ENCODE measurements at regions not wholly inside any gene's neighbourhood (a gene's known extent, or its start where the extent isn't known, plus 50 kb on each side); places are given as distances from the start of the nearest gene placed in this dataset.
"Not testable (repeated sequence)": the region's sequence is repeated elsewhere in the genome, so short reads cannot be mapped to it uniquely, and the experiment has no call there.

- Mint-ChIP-seq H3K27ac (no peak overlapping the region), H3K4me3 (no peak overlapping the region), H3K4me1 (ENCODE audit: low read depth) (no peaks in the 10 kb centered on the region), H3K27me3 (no peaks in the 10 kb centered on the region), H3K36me3 (ENCODE audit: low read depth) (no peaks in the 10 kb centered on the region), H3K9me3 (peaks cover 12% of the 10 kb centered on the region)
- intact Hi-C loops (cut with micrococcal nuclease) = no loop called here
Observed at GRCh38 chrX:120742946-120743665, 113.3 kb upstream of the C1GALT1C1 start.

- Mint-ChIP-seq H3K9me3 (peaks cover 12% of the 10 kb centered on the region), H3K27ac (no peak overlapping the region), H3K36me3 (ENCODE audit: low read depth) (no peaks in the 10 kb centered on the region), H3K4me1 (ENCODE audit: low read depth) (peaks cover 5% of the 10 kb centered on the region), H3K4me3 (no peak overlapping the region), H3K27me3 (no peaks in the 10 kb centered on the region)
- intact Hi-C loops (cut with micrococcal nuclease) = no loop called here
Observed at GRCh38 chrX:120741452-120741851, 111.6 kb upstream of the C1GALT1C1 start.

DNA sequence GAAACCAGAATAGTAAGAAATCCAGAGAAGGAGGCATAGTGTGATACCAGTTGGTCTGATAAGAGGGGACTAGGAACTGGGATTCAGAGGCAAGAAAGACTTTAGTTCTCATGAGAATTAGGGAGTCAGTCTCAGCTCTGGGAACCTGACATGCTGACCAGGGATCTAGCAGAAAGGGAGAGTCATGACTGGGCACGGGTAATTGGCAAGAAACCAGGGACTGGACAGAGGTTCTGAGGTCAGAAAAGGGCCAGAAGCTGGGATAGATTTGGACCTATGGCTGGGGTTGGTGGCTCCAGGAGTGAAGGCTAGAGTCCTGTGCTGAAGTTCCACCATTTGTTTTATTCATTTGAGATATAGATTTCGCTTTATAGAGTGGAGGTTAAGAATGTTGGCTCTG lies 110.2 kb upstream of the C1GALT1C1 start:
- no peaks in the 10 kb centered on the region for H3K27me3 Mint-ChIP-seq
- intact Hi-C loops (cut with micrococcal nuclease) = no loop called here
- H3K36me3 Mint-ChIP-seq (ENCODE audit: low read depth) = no peaks in the 10 kb centered on the region
- H3K4me3 Mint-ChIP-seq = no peak overlapping the region
- H3K9me3 Mint-ChIP-seq = peaks cover 7% of the 10 kb centered on the region
- no peak overlapping the region for H3K27ac Mint-ChIP-seq
- peaks cover 5% of the 10 kb centered on the region for H3K4me1 Mint-ChIP-seq (ENCODE audit: low read depth)

- intact Hi-C loops (cut with micrococcal nuclease) = no loop called here
- peaks cover 5% of the 10 kb centered on the region for H3K4me1 Mint-ChIP-seq (ENCODE audit: low read depth)
- H3K9me3 Mint-ChIP-seq = no peaks in the 10 kb centered on the region
- no peaks in the 10 kb centered on the region for H3K27me3 Mint-ChIP-seq
- H3K36me3 Mint-ChIP-seq (ENCODE audit: low read depth) = no peaks in the 10 kb centered on the region
- H3K27ac Mint-ChIP-seq = no peak overlapping the region
- H3K4me3 Mint-ChIP-seq = no peak overlapping the region
Observed at GRCh38 chrX:120739300-120739699, 109.4 kb upstream of the C1GALT1C1 start.

DNA sequence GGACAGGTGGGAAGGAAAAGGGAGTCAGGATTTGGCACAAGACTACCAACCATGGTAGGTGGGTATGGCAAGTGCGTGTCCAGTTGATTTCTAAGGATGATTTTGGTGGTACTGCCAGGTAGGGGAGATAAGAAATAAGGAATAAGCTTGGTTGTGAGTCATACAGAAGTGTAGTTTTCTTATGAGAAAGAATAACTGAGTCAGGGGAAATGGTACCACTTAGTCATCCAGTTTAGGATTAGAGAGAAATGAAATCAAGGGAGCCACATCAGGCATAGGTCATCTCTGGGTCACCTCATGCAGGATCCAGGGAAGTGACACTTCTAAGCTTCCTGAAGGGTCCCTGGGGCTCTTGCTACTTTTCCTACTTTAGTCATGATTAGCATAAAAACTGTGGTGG lies 107.1 kb upstream of the C1GALT1C1 start:
- intact Hi-C loops (cut with micrococcal nuclease) = no loop called here
- Mint-ChIP-seq H3K36me3 (ENCODE audit: low read depth) (no peaks in the 10 kb centered on the region), H3K27ac (no peak overlapping the region), H3K4me1 (ENCODE audit: low read depth) (peaks cover 5% of the 10 kb centered on the region), H3K4me3 (no peak overlapping the region), H3K27me3 (no peaks in the 10 kb centered on the region), H3K9me3 (no peaks in the 10 kb centered on the region)

DNA sequence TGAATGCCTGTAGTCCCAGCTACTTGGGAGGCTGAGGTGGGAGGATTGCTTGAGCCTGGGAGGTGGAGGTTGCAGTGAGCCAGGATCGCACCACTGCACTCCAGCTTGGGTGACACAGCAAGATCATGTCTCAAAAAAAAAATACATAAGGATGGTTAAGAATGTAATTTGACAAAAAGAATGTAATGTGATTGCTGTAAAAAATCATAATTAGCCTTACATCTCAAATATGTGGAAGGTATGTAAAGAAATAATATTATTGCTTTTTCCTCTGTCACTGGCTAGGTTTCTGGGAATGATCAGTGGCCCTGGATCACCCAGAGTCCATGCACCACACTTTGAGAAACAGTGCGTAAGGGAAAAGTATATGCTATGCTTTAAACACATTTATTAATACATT lies 106.1 kb upstream of the C1GALT1C1 start:
- Mint-ChIP-seq H3K36me3 (ENCODE audit: low read depth) (no peaks in the 10 kb centered on the region), H3K27ac (no peak overlapping the region), H3K4me1 (ENCODE audit: low read depth) (peaks cover 5% of the 10 kb centered on the region), H3K4me3 (no peak overlapping the region), H3K27me3 (no peaks in the 10 kb centered on the region), H3K9me3 (no peaks in the 10 kb centered on the region)
- intact Hi-C loops (cut with micrococcal nuclease) = no loop called here

GRCh38 chrX:120732879-120733278 lies 103.0 kb upstream of the C1GALT1C1 start:
- H3K9me3 Mint-ChIP-seq = no peaks in the 10 kb centered on the region
- H3K27ac Mint-ChIP-seq = no peak overlapping the region
- H3K27me3 Mint-ChIP-seq = no peaks in the 10 kb centered on the region
- H3K36me3 Mint-ChIP-seq (ENCODE audit: low read depth) = no peaks in the 10 kb centered on the region
- peaks cover 5% of the 10 kb centered on the region for H3K4me1 Mint-ChIP-seq (ENCODE audit: low read depth)
- no peak overlapping the region for H3K4me3 Mint-ChIP-seq
- intact Hi-C loops (cut with micrococcal nuclease) = no loop called here

DNA sequence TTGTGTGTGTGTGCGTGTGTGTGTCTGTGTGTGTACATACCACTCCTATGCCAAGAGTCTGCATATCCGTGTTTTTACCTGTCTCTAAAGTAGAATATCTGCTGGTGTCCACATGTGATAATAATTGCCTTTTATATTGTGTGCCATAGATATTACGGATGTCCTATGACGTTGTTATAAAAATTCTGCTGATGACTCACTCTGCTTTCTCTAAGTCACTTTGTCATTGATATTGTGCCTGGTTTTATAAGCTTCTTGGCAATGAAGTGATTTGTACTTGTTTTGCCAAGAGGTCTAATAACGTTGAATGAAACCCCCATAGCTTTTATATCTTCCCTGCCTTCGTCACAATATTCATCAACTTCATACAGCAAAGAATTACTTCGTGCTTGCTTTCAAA lies 102.6 kb upstream of the C1GALT1C1 start:
- Mint-ChIP-seq H3K36me3 (ENCODE audit: low read depth) (no peaks in the 10 kb centered on the region), H3K27ac (no peak overlapping the region), H3K4me3 (no peak overlapping the region), H3K9me3 (no peaks in the 10 kb centered on the region), H3K27me3 (no peaks in the 10 kb centered on the region), H3K4me1 (ENCODE audit: low read depth) (peaks cover 5% of the 10 kb centered on the region)
- intact Hi-C loops (cut with micrococcal nuclease) = no loop called here

DNA sequence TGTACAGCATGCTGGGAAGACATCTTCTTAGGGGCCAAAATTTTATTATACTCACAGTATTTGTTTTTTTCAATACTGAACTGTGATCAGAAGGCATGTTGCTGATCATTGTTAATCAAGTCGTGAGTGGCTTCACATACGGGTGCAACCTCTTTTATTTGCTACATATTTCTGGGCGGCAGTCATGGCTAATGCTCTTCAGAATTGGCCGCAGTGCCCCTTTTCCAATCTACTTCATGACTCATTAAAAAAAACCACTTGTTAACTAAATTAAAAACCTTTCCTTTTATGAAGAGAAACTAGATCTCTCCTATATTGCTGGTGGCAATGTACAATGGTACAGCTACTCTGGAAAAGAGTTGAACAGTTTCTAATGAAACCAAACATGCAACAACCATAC lies 101.5 kb upstream of the C1GALT1C1 start:
- Mint-ChIP-seq H3K4me3 (no peak overlapping the region), H3K27ac (no peak overlapping the region), H3K9me3 (no peaks in the 10 kb centered on the region), H3K36me3 (ENCODE audit: low read depth) (no peaks in the 10 kb centered on the region), H3K4me1 (ENCODE audit: low read depth) (no peaks in the 10 kb centered on the region), H3K27me3 (no peaks in the 10 kb centered on the region)
- intact Hi-C loops (cut with micrococcal nuclease) = no loop called here

DNA sequence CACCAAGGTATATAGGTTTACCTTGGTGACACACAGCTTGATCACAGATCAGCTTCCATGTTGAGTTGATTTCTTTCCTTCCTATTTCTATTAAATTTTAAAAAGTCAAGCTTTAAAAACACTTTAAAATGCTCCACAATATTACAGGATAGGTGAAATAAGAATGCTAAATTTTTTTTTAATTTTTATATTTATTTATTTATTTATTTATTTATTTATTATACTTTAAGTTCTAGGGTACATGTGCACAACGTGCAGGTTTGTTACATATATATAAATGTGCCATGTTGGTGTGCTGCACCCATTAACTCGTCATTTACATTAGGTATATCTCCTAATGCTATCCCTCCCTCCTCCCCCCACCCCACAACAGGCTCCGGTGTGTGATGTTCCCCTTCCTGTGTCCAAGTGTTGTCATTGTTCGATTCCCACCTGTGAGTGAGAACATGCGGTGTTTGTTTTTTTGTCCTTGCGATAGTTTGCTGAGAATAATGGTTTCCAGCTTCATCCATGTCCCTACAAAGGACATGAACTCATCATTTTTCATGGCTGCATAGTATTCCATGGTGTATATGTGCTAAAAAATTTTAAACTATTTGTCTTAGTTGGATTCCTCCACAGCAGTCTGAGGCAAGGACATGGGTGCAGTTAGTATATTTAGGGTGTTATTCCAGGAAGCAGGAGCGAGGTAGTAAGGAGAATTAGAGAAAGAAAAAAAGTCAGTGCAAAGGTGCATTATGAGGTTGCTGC lies 99.8 kb upstream of the C1GALT1C1 start:
- intact Hi-C loops (cut with micrococcal nuclease); H3K27me3 Mint-ChIP-seq; H3K4me1 Mint-ChIP-seq (ENCODE audit: low read depth); H3K4me3 Mint-ChIP-seq; H3K27ac Mint-ChIP-seq; H3K36me3 Mint-ChIP-seq (ENCODE audit: low read depth); H3K9me3 Mint-ChIP-seq: not testable (repeated sequence)

DNA sequence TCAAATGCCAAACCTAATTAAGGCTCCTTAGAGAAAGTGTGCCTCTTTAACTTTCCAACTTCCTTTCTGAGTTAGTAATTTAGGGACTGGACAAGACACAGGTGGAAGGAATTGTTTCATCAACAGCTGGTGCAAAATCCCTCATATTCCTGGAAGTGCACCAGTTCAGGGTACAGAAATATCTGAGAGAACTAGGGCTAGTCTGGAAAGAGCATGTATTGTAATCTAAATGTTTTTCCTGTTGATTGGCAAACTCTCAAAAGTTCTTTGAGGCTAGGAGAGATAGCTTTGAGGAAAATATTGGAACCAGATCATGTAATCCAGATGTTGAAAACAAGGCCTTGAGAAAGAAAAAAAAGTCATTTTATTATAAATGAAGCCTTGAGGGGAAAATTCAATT lies 98.1 kb upstream of the C1GALT1C1 start:
- H3K9me3 Mint-ChIP-seq = no peaks in the 10 kb centered on the region
- H3K4me1 Mint-ChIP-seq (ENCODE audit: low read depth) = no peaks in the 10 kb centered on the region
- H3K4me3 Mint-ChIP-seq = no peak overlapping the region
- no peaks in the 10 kb centered on the region for H3K27me3 Mint-ChIP-seq
- H3K36me3 Mint-ChIP-seq (ENCODE audit: low read depth) = no peaks in the 10 kb centered on the region
- intact Hi-C loops (cut with micrococcal nuclease) = no loop called here
- no peak overlapping the region for H3K27ac Mint-ChIP-seq

DNA sequence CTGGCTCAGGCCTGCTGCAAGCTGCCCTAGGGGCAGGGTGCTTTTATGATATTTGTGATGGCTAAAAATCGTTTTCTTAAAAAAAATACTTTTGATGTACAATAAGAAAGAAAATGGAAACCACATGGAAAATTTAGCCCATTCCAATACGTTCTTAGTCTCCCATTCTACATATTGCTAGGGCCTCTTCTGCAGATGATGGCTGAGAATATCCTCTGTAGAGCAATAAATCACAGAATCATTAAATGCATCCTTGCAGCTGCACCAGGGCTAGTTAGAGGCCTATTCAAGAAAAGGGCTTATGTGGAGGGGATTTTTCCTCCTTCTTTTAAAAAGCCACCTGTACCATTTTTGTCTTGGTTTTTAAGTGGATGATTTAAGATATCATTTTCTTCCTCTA lies 97.6 kb upstream of the C1GALT1C1 start:
- intact Hi-C loops (cut with micrococcal nuclease) = no loop called here
- H3K36me3 Mint-ChIP-seq (ENCODE audit: low read depth) = no peaks in the 10 kb centered on the region
- H3K27me3 Mint-ChIP-seq = no peaks in the 10 kb centered on the region
- no peak overlapping the region for H3K4me3 Mint-ChIP-seq
- no peaks in the 10 kb centered on the region for H3K9me3 Mint-ChIP-seq
- no peak overlapping the region for H3K27ac Mint-ChIP-seq
- no peaks in the 10 kb centered on the region for H3K4me1 Mint-ChIP-seq (ENCODE audit: low read depth)

- H3K4me3 Mint-ChIP-seq = no peak overlapping the region
- H3K4me1 Mint-ChIP-seq (ENCODE audit: low read depth) = no peaks in the 10 kb centered on the region
- H3K9me3 Mint-ChIP-seq = no peaks in the 10 kb centered on the region
- H3K36me3 Mint-ChIP-seq (ENCODE audit: low read depth) = no peaks in the 10 kb centered on the region
- no peak overlapping the region for H3K27ac Mint-ChIP-seq
- intact Hi-C loops (cut with micrococcal nuclease) = no loop called here
- no peaks in the 10 kb centered on the region for H3K27me3 Mint-ChIP-seq
Observed at GRCh38 chrX:120726294-120726693, 96.4 kb upstream of the C1GALT1C1 start.

- intact Hi-C loops (cut with micrococcal nuclease) = no loop called here
- no peaks in the 10 kb centered on the region for H3K9me3 Mint-ChIP-seq
- H3K27ac Mint-ChIP-seq = no peak overlapping the region
- H3K4me1 Mint-ChIP-seq (ENCODE audit: low read depth) = no peaks in the 10 kb centered on the region
- no peak overlapping the region for H3K4me3 Mint-ChIP-seq
- no peaks in the 10 kb centered on the region for H3K27me3 Mint-ChIP-seq
- no peaks in the 10 kb centered on the region for H3K36me3 Mint-ChIP-seq (ENCODE audit: low read depth)
Observed at GRCh38 chrX:120725874-120726273, 96.0 kb upstream of the C1GALT1C1 start.

- Mint-ChIP-seq H3K9me3 (no peaks in the 10 kb centered on the region), H3K4me3 (no peak overlapping the region), H3K27me3 (no peaks in the 10 kb centered on the region), H3K27ac (no peak overlapping the region), H3K36me3 (ENCODE audit: low read depth) (no peaks in the 10 kb centered on the region), H3K4me1 (ENCODE audit: low read depth) (no peaks in the 10 kb centered on the region)
- intact Hi-C loops (cut with micrococcal nuclease) = no loop called here
Observed at GRCh38 chrX:120719622-120720021, 89.8 kb upstream of the C1GALT1C1 start.
